ENCODE measurements at regions not wholly inside any gene's neighbourhood (a gene's known extent, or its start where the extent isn't known, plus 50 kb on each side); places are given as distances from the start of the nearest gene placed in this dataset.

GRCh38 chr18:69127873-69128500 is 272.7 kb upstream of the DOK6 start:
- TF ChIP-seq EZH2 (IDR thresholded peaks at IDR 0.05; ENCODE audit: low read length, missing control alignments) = no peak
- no peak for TF ChIP-seq CTCF (conservative IDR thresholded peaks at IDR 0.05 in 1 of 2, IDR thresholded peaks at IDR 0.05 in 1 of 2; ENCODE audit: low read depth in 1 of 2, low read length in 2 of 2)

Measured in fibroblast of lung (primary cell).